ENCODE measurements at regions not wholly inside any gene's neighbourhood (a gene's known extent, or its start where the extent isn't known, plus 50 kb on each side); places are given as distances from the start of the nearest gene placed in this dataset.

DNA sequence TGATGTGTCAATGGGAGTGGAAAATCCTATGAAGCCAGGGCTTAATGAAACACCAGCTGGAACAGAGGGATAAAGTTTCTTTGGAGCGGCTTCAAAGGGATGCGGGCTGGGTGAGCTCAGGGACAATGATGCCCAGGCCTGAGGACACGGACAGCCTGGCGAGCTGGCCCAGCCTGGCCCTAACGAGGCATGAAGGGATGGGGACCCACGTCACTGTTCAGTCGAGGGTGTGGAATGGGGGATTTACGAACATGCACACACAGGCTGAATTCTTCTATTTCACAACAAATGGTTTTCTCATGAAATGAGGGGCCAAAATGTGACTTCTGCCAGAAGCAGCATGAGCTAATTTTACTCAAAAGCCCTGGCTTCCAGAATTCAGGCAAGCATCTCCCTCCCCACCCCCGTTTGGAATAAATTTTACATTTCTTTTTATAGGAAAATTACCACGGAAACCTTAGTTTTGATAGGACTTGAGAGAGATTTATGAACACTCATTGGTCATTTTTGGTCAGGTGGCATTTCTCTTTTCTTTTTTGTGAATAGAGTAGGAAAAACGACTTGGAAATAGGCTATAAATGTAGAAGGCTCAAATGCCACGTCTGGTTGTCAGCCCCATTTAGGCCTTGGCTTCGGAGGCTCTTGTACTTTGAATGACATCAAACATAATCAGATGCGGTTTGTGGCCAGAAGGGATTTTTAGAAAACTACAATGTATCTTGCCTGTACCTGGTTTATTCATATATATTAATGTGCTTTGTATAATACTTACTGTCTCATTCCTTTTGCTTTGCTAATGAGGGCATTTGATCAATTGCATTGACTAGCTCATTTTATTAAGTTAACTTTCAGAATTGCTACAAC lies 893.8 kb upstream of the CELF4 start:
- Histone ChIP-seq H3K9me3 (ENCODE audit: low read depth) (no peaks in the 10 kb centered on the region), H3K27ac (peak overlapping the region; percentile 90), H3K4me1 (ENCODE audit: low read depth) (peaks cover 31% of the 10 kb centered on the region), H3K36me3 (no peaks in the 10 kb centered on the region), H3K27me3 (no peaks in the 10 kb centered on the region), H3K4me3 (no peak overlapping the region)
- DNase-seq (ENCODE audit: low read depth in 1 of 2, low spot score in 1 of 2), result peak in 1 of 2 donors; percentile 3
- no peak for TF ChIP-seq CTCF (IDR thresholded peaks at IDR 0.05; ENCODE audit: low read depth, low read length)

DNA sequence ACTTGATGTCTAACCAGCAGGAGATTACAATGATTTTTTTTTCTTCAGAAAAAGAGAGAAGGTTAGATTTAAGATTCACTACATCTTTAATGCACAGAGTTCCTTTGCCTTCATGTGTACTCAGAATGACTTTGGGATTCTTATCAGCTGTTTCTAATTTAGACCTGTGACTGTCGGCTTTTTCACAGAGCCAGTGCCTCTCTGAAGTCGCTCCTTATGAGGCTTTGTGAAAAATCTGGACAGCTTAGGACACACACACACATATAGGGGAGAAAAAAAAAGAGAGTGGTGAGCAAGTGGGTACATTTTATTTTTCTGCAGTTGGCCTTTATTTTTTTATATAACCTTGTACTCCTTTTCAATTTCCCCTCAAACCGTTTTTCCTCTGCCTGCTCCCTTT lies 893.1 kb upstream of the CELF4 start:
- TF ChIP-seq CTCF (IDR thresholded peaks at IDR 0.05; ENCODE audit: low read depth, low read length), result no peak
- peaks cover 31% of the 10 kb centered on the region for H3K4me1 ChIP-seq (ENCODE audit: low read depth)
- H3K4me3 ChIP-seq, result no peak overlapping the region
- DNase-seq (ENCODE audit: low read depth in 1 of 2, low spot score in 1 of 2), result peak in 1 of 2 donors; percentile 66
- H3K27ac ChIP-seq, result peak overlapping the region; percentile 90
- H3K36me3 ChIP-seq, result no peaks in the 10 kb centered on the region
- H3K27me3 ChIP-seq, result no peaks in the 10 kb centered on the region
- H3K9me3 ChIP-seq (ENCODE audit: low read depth), result no peaks in the 10 kb centered on the region

DNA sequence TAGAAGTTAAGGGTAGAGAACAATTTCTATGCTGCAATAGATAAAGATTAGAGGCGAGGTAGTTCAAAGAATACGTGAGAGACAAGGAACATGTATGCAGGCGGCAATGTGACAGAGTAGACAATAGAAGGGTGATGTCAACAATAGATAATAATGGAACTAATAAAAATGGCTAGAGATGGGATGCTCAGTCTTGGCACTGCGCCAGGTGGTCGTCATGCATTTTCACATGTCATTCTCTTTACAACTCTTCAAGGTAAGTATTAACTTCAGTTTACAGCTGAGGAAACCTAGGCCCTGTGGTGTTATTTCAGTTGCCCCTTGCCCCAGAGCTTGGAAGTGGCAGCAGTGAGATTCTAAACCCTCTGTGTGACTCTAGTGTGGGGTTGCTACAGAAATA lies 890.7 kb upstream of the CELF4 start:
- Histone ChIP-seq H3K27ac (no peak overlapping the region), H3K4me1 (ENCODE audit: low read depth) (peaks cover 31% of the 10 kb centered on the region), H3K4me3 (no peak overlapping the region), H3K27me3 (no peaks in the 10 kb centered on the region), H3K36me3 (no peaks in the 10 kb centered on the region), H3K9me3 (ENCODE audit: low read depth) (no peaks in the 10 kb centered on the region)
- no peak for TF ChIP-seq CTCF (IDR thresholded peaks at IDR 0.05; ENCODE audit: low read depth, low read length)
- no peak for DNase-seq (ENCODE audit: low read depth in 1 of 2, low spot score in 1 of 2)

- no peak for DNase-seq (ENCODE audit: low read depth in 1 of 2, low spot score in 1 of 2)
- no peaks in the 10 kb centered on the region for H3K36me3 ChIP-seq
- no peaks in the 10 kb centered on the region for H3K27me3 ChIP-seq
- H3K27ac ChIP-seq, result no peak overlapping the region
- no peak overlapping the region for H3K4me3 ChIP-seq
- peaks cover 35% of the 10 kb centered on the region for H3K4me1 ChIP-seq (ENCODE audit: low read depth)
- H3K9me3 ChIP-seq (ENCODE audit: low read depth), result no peaks in the 10 kb centered on the region
- no peak for TF ChIP-seq CTCF (IDR thresholded peaks at IDR 0.05; ENCODE audit: low read depth, low read length)
Observed at GRCh38 chr18:38454764-38455469, 889.3 kb upstream of the CELF4 start.

DNA sequence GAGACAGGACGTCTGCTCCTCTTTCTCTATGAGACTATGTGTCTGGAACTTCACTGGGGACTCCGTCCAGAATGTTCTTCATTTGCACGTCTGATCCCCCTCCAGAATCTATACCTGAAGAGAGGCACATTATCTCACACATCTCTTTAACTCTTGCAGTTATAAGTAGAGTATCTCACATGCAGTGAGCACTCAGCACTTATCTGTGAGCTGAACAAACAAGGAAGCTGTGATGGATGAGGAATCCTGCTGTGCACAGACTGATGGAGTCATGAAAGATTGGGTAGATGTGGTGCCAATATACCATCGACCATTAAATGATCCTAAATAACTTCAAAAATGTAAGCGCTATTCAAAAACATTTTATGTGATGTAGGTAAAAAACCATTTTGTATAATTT lies 888.3 kb upstream of the CELF4 start:
- Histone ChIP-seq H3K9me3 (ENCODE audit: low read depth) (no peaks in the 10 kb centered on the region), H3K27me3 (no peaks in the 10 kb centered on the region), H3K27ac (no peak overlapping the region), H3K36me3 (no peaks in the 10 kb centered on the region), H3K4me3 (no peak overlapping the region), H3K4me1 (ENCODE audit: low read depth) (peaks cover 24% of the 10 kb centered on the region)
- DNase-seq (ENCODE audit: low read depth in 1 of 2, low spot score in 1 of 2), result no peak
- no peak for TF ChIP-seq CTCF (IDR thresholded peaks at IDR 0.05; ENCODE audit: low read depth, low read length)

Data from cardiac muscle cell (in vitro differentiated cells and primary cell).